ENCODE measurements at regions not wholly inside any gene's neighbourhood (a gene's known extent, or its start where the extent isn't known, plus 50 kb on each side); places are given as distances from the start of the nearest gene placed in this dataset.
"Not testable (repeated sequence)": the region's sequence is repeated elsewhere in the genome, so short reads cannot be mapped to it uniquely, and the experiment has no call there.

GRCh38 chr1:168407832-168408538 lies 127.3 kb downstream of the TBX19 start:
- H3K9ac ChIP-seq, result no peak overlapping the region

GRCh38 chr1:168405906-168406549 lies 125.4 kb downstream of the TBX19 start:
- H3K4me3 ChIP-seq (IDR thresholded peaks at IDR 0.05; ENCODE audit: insufficient read depth, low read depth, low read length), result no peak overlapping the region
- H3K27me3 ChIP-seq (ENCODE audit: insufficient read depth, low read depth), result no peaks in the 10 kb centered on the region
- no peak overlapping the region for H2AFZ ChIP-seq (ENCODE audit: low read depth)
- no peak overlapping the region for H3K4me2 ChIP-seq
- H3K36me3 ChIP-seq (ENCODE audit: insufficient read depth), result no peaks in the 10 kb centered on the region
- no peak overlapping the region for H3K9ac ChIP-seq
- H3K79me2 ChIP-seq (ENCODE audit: insufficient read depth, low read depth), result no peaks in the 10 kb centered on the region
- H3K4me1 ChIP-seq (ENCODE audit: low read depth, poor library complexity, severe bottlenecking), result peaks cover 22% of the 10 kb centered on the region
- TF ChIP-seq CTCF (conservative IDR thresholded peaks at IDR 0.05; ENCODE audit: low read depth, low read length), result no peak
- H4K20me1 ChIP-seq (ENCODE audit: insufficient read depth), result no peaks in the 10 kb centered on the region
- H3K27ac ChIP-seq, result no peak overlapping the region

More at GRCh38 chr1:168407832-168408538, 127.3 kb downstream of the TBX19 start:
- Histone ChIP-seq H3K36me3 (ENCODE audit: insufficient read depth) (no peaks in the 10 kb centered on the region), H3K4me1 (ENCODE audit: low read depth, poor library complexity, severe bottlenecking) (peaks cover 22% of the 10 kb centered on the region), H3K4me3 (IDR thresholded peaks at IDR 0.05; ENCODE audit: insufficient read depth, low read depth, low read length) (peak overlapping the region; percentile 28), H3K27me3 (ENCODE audit: insufficient read depth, low read depth) (no peaks in the 10 kb centered on the region), H3K27ac (no peak overlapping the region; the same call in 1 of the 2 replicates), H2AFZ (ENCODE audit: low read depth) (peak overlapping the region; percentile 24), H3K4me2 (peak overlapping the region; percentile 59), H4K20me1 (ENCODE audit: insufficient read depth) (no peaks in the 10 kb centered on the region), H3K79me2 (ENCODE audit: insufficient read depth, low read depth) (no peaks in the 10 kb centered on the region)
- TF ChIP-seq CTCF (conservative IDR thresholded peaks at IDR 0.05; ENCODE audit: low read depth, low read length), result no peak

GRCh38 chr1:168403140-168403539 lies 122.5 kb downstream of the TBX19 start:
- Histone ChIP-seq H3K4me2 (no peak overlapping the region), H3K27me3 (ENCODE audit: insufficient read depth, low read depth) (no peaks in the 10 kb centered on the region)

GRCh38 chr1:168402466-168402865 lies 121.8 kb downstream of the TBX19 start:
- not testable (repeated sequence) for H2AFZ ChIP-seq (ENCODE audit: low read depth); H3K4me1 ChIP-seq (ENCODE audit: low read depth, poor library complexity, severe bottlenecking); H3K27ac ChIP-seq; H3K4me3 ChIP-seq (IDR thresholded peaks at IDR 0.05; ENCODE audit: insufficient read depth, low read depth, low read length); H3K4me2 ChIP-seq; H3K27me3 ChIP-seq (ENCODE audit: insufficient read depth, low read depth); H3K36me3 ChIP-seq (ENCODE audit: insufficient read depth); H3K9ac ChIP-seq; H4K20me1 ChIP-seq (ENCODE audit: insufficient read depth); H3K79me2 ChIP-seq (ENCODE audit: insufficient read depth, low read depth)

More at GRCh38 chr1:168403140-168403539, 122.5 kb downstream of the TBX19 start:
- H4K20me1 ChIP-seq (ENCODE audit: insufficient read depth), result no peaks in the 10 kb centered on the region
- H3K79me2 ChIP-seq (ENCODE audit: insufficient read depth, low read depth), result no peaks in the 10 kb centered on the region
- TF ChIP-seq CTCF (conservative IDR thresholded peaks at IDR 0.05; ENCODE audit: low read depth, low read length), result no peak
- no peak overlapping the region for H3K27ac ChIP-seq
- no peak overlapping the region for H3K9ac ChIP-seq
- no peaks in the 10 kb centered on the region for H3K36me3 ChIP-seq (ENCODE audit: insufficient read depth)
- no peak overlapping the region for H2AFZ ChIP-seq (ENCODE audit: low read depth)
- peaks cover 11% of the 10 kb centered on the region for H3K4me1 ChIP-seq (ENCODE audit: low read depth, poor library complexity, severe bottlenecking)
- no peak overlapping the region for H3K4me3 ChIP-seq (IDR thresholded peaks at IDR 0.05; ENCODE audit: insufficient read depth, low read depth, low read length)

DNA sequence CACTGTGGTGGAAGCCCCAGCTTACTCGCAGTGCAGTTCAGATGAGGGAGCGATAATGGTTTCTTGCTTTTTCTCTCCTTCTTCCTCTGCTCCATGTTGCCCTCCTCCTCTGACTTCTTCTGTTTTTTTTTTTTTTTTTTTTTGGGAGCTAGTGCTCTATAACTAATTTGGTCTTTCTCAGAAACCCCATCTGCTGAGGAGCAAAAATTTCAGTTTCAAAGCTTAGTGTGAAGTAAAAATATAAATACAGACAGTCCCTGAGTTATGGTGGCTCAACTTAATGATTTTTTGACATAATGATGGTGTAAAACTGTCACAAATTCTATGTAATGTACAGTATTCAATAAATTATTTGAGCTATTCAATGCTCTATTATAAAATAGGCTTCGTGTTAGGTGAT lies 120.7 kb downstream of the TBX19 start:
- Histone ChIP-seq H3K4me2 (no peak overlapping the region), H4K20me1 (ENCODE audit: insufficient read depth) (no peaks in the 10 kb centered on the region), H3K79me2 (ENCODE audit: insufficient read depth, low read depth) (no peaks in the 10 kb centered on the region), H3K27ac (no peak overlapping the region), H3K4me1 (ENCODE audit: low read depth, poor library complexity, severe bottlenecking) (no peaks in the 10 kb centered on the region), H3K4me3 (IDR thresholded peaks at IDR 0.05; ENCODE audit: insufficient read depth, low read depth, low read length) (no peak overlapping the region), H3K36me3 (ENCODE audit: insufficient read depth) (no peaks in the 10 kb centered on the region), H3K27me3 (ENCODE audit: insufficient read depth, low read depth) (no peaks in the 10 kb centered on the region), H2AFZ (ENCODE audit: low read depth) (no peak overlapping the region), H3K9ac (no peak overlapping the region)
- TF ChIP-seq CTCF (conservative IDR thresholded peaks at IDR 0.05; ENCODE audit: low read depth, low read length), result no peak
